ENCODE measurements at regions not wholly inside any gene's neighbourhood (a gene's known extent, or its start where the extent isn't known, plus 50 kb on each side); places are given as distances from the start of the nearest gene placed in this dataset.
"Not testable (repeated sequence)": the region's sequence is repeated elsewhere in the genome, so short reads cannot be mapped to it uniquely, and the experiment has no call there.

GRCh38 chrX:139078761-139079280, 367.3 kb upstream of the FGF13 start:
- in situ Hi-C loops (cut with HindIII; ENCODE audit: low sequenced_read_pairs) = no loop called here
- DNase-seq (ENCODE audit: low spot score) = no peak

DNA sequence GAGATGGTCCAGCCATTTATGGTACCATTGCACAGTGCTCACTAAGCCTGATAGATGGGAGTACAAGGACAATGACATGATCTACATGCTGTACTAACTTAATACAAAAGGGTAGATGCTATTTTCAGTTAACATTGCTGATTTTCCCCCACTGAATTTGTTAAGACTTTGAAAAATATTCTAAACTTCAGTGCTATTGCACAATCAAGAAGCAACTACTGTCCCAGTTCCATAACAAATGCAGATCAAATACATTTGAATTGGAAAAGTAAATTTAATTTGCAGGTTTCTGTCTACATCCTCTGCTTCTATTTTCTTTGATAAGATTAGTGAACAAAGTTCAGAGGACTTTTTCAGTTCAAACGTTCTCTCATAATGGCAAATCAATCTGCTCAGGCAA, 366.8 kb upstream of the FGF13 start:
- DNase-seq (ENCODE audit: low spot score) = no peak
- in situ Hi-C loops (cut with HindIII; ENCODE audit: low sequenced_read_pairs) = no loop called here

- no peak for DNase-seq (ENCODE audit: low spot score)
- in situ Hi-C loops (cut with HindIII; ENCODE audit: low sequenced_read_pairs) = no loop called here
Observed at GRCh38 chrX:139077281-139078250, 366.0 kb upstream of the FGF13 start.

GRCh38 chrX:139063364-139063763, 351.8 kb upstream of the FGF13 start:
- in situ Hi-C loops (cut with HindIII; ENCODE audit: low sequenced_read_pairs) = no loop called here
- no peak for DNase-seq (ENCODE audit: low spot score)

DNA sequence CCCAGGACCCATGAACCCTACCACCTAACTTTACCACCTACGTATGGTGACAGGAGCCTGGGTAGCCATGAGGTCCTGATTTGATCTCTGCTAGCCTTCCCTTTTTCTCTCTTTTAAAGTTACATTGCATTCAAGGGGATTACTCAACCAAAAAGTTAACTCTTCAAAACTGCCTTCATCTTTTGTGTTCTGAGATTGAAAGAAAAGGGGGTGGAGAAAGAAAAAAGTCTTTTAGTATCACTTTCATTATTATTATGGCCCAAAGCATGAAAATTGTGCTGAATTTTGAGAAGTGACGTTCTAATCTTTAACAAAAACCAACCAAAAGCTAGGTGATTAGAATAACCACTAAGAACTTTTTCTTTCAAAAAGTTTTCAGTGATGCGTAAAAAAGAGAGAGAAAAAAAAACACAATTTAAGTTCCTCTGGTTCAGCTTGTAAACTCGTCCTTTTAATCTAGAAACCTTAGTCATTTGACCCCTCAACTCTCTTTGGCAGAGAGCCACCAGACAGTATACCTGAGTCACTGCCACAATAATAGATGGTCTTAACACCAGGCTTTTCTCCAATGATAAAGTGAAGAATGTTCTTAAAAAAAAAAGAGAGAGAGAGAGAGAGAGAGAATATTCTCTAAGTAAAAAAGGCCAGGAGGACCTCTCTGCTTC, 347.4 kb upstream of the FGF13 start:
- in situ Hi-C loops (cut with HindIII; ENCODE audit: low sequenced_read_pairs) = no loop called here
- no peak for DNase-seq (ENCODE audit: low spot score)

DNA sequence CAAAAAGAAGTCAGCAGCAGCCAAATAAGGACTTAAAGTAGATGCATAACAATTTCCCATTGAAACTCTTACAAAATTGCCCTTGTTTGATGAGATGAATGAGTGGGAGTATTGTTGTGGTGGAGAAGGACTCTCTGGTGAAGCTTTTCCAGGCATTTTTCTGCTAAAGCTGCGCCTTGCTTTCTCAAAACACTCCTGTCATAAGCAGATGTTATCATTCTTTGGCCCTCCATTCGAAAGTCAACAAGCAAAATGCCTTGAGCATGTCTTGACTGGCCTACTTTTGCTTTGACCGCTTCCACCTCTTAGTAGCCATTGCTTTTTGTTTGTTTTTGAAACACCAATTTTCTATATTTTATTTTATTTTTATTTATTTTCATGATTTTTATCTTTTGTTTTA, 340.9 kb upstream of the FGF13 start:
- DNase-seq (ENCODE audit: low spot score) = no peak
- in situ Hi-C loops (cut with HindIII; ENCODE audit: low sequenced_read_pairs) = no loop called here

GRCh38 chrX:139049465-139049864, 337.9 kb upstream of the FGF13 start:
- in situ Hi-C loops (cut with HindIII; ENCODE audit: low sequenced_read_pairs) = no loop called here
- no peak for DNase-seq (ENCODE audit: low spot score)

- no peak for DNase-seq (ENCODE audit: low spot score)
Observed at GRCh38 chrX:139044680-139045079, 333.2 kb upstream of the FGF13 start.

GRCh38 chrX:139039041-139039440, 327.5 kb upstream of the FGF13 start:
- in situ Hi-C loops (cut with HindIII; ENCODE audit: low sequenced_read_pairs) = no loop called here

More at GRCh38 chrX:139044680-139045079, 333.2 kb upstream of the FGF13 start:
- in situ Hi-C loops (cut with HindIII; ENCODE audit: low sequenced_read_pairs) = no loop called here

GRCh38 chrX:139026811-139027210, 315.3 kb upstream of the FGF13 start:
- in situ Hi-C loops (cut with HindIII; ENCODE audit: low sequenced_read_pairs) = no loop called here
- no peak for DNase-seq (ENCODE audit: low spot score)

More at GRCh38 chrX:139039041-139039440, 327.5 kb upstream of the FGF13 start:
- no peak for DNase-seq (ENCODE audit: low spot score)

DNA sequence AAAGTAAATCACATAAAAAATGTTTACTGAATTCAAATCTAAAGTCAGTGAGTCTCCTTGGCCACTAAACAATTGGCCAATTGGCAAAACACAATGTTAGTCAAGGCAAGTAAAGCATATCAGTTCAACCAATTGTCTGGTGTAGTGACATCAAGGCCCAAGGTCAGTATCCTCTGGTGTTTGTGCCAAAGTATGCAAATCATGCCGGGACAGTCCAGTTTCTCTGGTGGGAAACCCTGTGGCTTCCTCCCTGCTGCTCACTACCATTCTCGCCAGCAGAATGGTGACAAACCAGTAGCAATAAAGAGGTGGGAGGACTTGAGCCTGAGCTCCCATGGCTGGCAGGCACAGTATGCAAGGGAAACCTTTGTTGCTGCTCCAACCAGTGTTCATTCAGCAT, 314.9 kb upstream of the FGF13 start:
- in situ Hi-C loops (cut with HindIII; ENCODE audit: low sequenced_read_pairs) = no loop called here
- no peak for DNase-seq (ENCODE audit: low spot score)

- no peak for DNase-seq (ENCODE audit: low spot score)
- in situ Hi-C loops (cut with HindIII; ENCODE audit: low sequenced_read_pairs) = no loop called here
Observed at GRCh38 chrX:139025816-139026215, 314.3 kb upstream of the FGF13 start.

- DNase-seq (ENCODE audit: low spot score) = no peak
- in situ Hi-C loops (cut with HindIII; ENCODE audit: low sequenced_read_pairs) = no loop called here
Observed at GRCh38 chrX:139023531-139023930, 312.0 kb upstream of the FGF13 start.

DNA sequence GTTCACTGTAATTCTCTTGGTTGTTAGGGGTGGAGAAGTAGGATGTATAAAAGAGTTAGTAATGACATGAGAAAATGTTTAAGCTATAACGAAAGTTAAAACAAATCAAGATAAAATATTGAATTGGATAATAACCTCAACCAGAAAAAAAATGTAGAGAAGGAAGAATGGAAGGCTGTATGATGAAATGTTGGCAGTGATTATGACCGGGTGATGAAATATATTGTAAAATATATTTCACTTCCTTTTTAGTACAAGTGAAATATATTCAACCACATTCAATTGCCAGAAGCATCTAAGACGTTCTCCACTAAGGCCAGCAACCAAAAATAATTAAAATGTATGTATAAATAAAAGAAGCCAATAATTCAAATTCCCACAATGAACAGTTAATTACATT, 309.3 kb upstream of the FGF13 start:
- DNase-seq (ENCODE audit: low spot score) = no peak
- in situ Hi-C loops (cut with HindIII; ENCODE audit: low sequenced_read_pairs) = no loop called here

DNA sequence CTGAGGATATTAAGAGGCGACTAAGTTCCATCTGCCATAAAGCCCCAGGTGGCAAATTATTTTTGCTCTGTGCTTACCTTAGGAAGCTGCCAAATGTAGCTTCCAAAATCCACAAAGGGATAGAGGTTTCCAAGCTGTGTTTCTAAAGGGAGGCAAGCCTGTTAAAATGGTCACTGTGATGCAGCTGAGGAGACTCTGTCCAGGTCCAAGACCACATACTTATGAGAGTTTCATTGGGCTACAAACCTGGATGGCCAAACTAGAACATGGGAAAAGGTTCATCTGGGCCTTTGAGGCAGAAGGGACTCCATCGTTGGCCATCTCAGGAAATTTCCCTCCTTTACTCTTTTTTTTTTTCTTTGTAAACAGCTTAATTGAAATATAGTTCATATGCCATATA, 306.9 kb upstream of the FGF13 start:
- in situ Hi-C loops (cut with HindIII; ENCODE audit: low sequenced_read_pairs) = no loop called here
- no peak for DNase-seq (ENCODE audit: low spot score)

GRCh38 chrX:139015627-139016026, 304.1 kb upstream of the FGF13 start:
- DNase-seq (ENCODE audit: low spot score) = no peak
- in situ Hi-C loops (cut with HindIII; ENCODE audit: low sequenced_read_pairs) = no loop called here

GRCh38 chrX:139008185-139008584, 296.7 kb upstream of the FGF13 start:
- in situ Hi-C loops (cut with HindIII; ENCODE audit: low sequenced_read_pairs) = no loop called here
- DNase-seq (ENCODE audit: low spot score) = no peak

GRCh38 chrX:139003856-139004527, 292.5 kb upstream of the FGF13 start:
- in situ Hi-C loops (cut with HindIII; ENCODE audit: low sequenced_read_pairs); DNase-seq (ENCODE audit: low spot score): not testable (repeated sequence)

- DNase-seq (ENCODE audit: low spot score) = no peak
- in situ Hi-C loops (cut with HindIII; ENCODE audit: low sequenced_read_pairs) = no loop called here
Observed at GRCh38 chrX:139002319-139002718, 290.8 kb upstream of the FGF13 start.

DNA sequence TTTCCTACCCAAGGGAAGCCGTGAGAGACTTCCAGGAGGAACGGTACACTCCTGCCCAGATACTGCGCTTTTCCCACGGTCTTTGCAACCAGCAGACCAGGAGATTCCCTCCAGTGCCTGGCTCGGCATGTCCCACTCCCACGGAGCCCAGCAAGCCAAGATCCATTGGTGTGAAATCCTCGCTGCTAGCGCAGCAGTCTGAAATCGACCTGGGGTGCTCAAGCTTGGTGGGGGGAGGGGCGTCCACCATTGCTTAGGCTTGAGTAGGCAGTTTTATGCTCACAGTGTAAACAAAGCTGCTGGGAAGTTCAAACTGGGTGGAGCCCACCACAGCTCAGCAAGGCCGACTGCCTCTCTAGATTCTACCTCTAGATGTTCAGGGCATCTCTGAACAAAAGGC, 284.8 kb upstream of the FGF13 start:
- no peak for DNase-seq (ENCODE audit: low spot score)
- in situ Hi-C loops (cut with HindIII; ENCODE audit: low sequenced_read_pairs) = no loop called here

Data from G401 (cell line).